K562 (cell line): ENCODE measurements at regions not wholly inside any gene's neighbourhood (a gene's known extent, or its start where the extent isn't known, plus 50 kb on each side); places are given as distances from the start of the nearest gene placed in this dataset.

Experiments
- ATAC-seq: fragments of 200-7000 bp; cut with Tn5 transposase; 3 replicates; pipeline ENCODE4 v1.9.1; 2020; ENCODE audit warnings: moderate library complexity
- BruUV-seq: library from RNA; stranded (reverse); fragments of 400-500 nt; replicated peaks from 2 replicates; lab custom pipeline; 2021; lab: Mats Ljungman, UMichigan
- CTCF ChIA-PET: fragments of 300-600 bp; formaldehyde crosslinking; extraction: SDS; loops from one replicate; lab custom pipeline; 2021; ENCODE audit warnings: low intra/inter-chr PET ratio; lab: Yijun Ruan, JAX
- POLR2A ChIA-PET: fragments of 300-600, 350-650 bp; sonication (Branson Sonifier 250); formaldehyde crosslinking; extraction: SDS; loops from one replicate; lab custom pipeline; 2021; ENCODE audit warnings: antibody characterized with exemption, inconsistent platforms; lab: Yijun Ruan, JAX
- DNase-seq, 4 experiments: peaks; one replicate each; pipeline versions ENCODE4 v3.0.0 to v3.0.0-alpha.2; 2011 to 2018; ENCODE audit warnings: low spot score in 3 of 4, mixed read lengths in 3 of 4; ENCODE audit errors: extremely low read depth in 1 of 4
- FAIRE-seq: peaks from 2 replicates; lab custom pipeline; 2011; peaks lifted over from hg19 to GRCh38; lab: Jason Lieb, UNC
- H2AFZ ChIP-seq: 2 replicates; pipeline ENCODE4 v1.6.0; 2011; ENCODE audit warnings: low read depth, low read length, control low read depth, inconsistent platforms
- H3K27ac ChIP-seq: fragments of 200-600 bp; 3 replicates; pipeline ENCODE4 v1.8.0; 2011; ENCODE audit warnings: low read depth, mild to moderate bottlenecking, control low read depth, inconsistent platforms, low read length, moderate library complexity, mixed read lengths; ENCODE audit errors: extremely low read depth
- H3K27me3 ChIP-seq, 2 experiments: fragments of 300-600 bp in 1 of 2; 2 replicates in 1 of 2; 3 replicates in 1 of 2; pipeline versions ENCODE4 v1.6.0 to v1.8.0; 2011; ENCODE audit warnings: inconsistent platforms in 2 of 2, low read length in 2 of 2, mild to moderate bottlenecking in 1 of 2, mixed read lengths in 1 of 2, moderate library complexity in 1 of 2; ENCODE audit not compliant: control insufficient read depth in 2 of 2, insufficient read depth in 2 of 2
- H3K36me3 ChIP-seq: fragments of 300-600 bp; 3 replicates; pipeline ENCODE4 v1.8.0; 2011; ENCODE audit warnings: mild to moderate bottlenecking, low read length, inconsistent platforms; ENCODE audit not compliant: control insufficient read depth, insufficient read depth
- H3K4me1 ChIP-seq, 2 experiments: fragments of 200-600 bp in 1 of 2; replicated peaks in 1 of 2; 2 replicates in 1 of 2; 3 replicates in 1 of 2; pipeline versions ENCODE4 v1.5.1 to v1.8.0; 2011; ENCODE audit warnings: inconsistent platforms in 2 of 2, low read length in 2 of 2, mild to moderate bottlenecking in 1 of 2, mixed read lengths in 1 of 2, moderate library complexity in 1 of 2; ENCODE audit not compliant: control insufficient read depth in 2 of 2, insufficient read depth in 2 of 2
- H3K4me2 ChIP-seq: 2 replicates; pipeline ENCODE4 v1.6.1; 2011; ENCODE audit warnings: low read length, control low read depth, inconsistent platforms, mixed read lengths; ENCODE audit not compliant: insufficient read depth
- H3K4me3 ChIP-seq: fragments of 200-600 bp; sonication (generic), shearing (Covaris generic); 2 replicates; pipeline ENCODE4 v1.5.1; 2016; ENCODE audit warnings: control low read depth, inconsistent platforms
- H3K79me2 ChIP-seq: fragments of 200-600 bp; 3 replicates; pipeline ENCODE4 v1.8.0; 2011; ENCODE audit warnings: low read length, inconsistent platforms; ENCODE audit not compliant: control insufficient read depth, insufficient read depth
- H3K9ac ChIP-seq, 2 experiments: 2 replicates each; pipeline versions ENCODE4 v1.6.0 to v1.6.1; 2011; ENCODE audit warnings: low read depth in 2 of 2, low read length in 2 of 2, control low read depth in 1 of 2, inconsistent platforms in 1 of 2, mild to moderate bottlenecking in 1 of 2, mixed read lengths in 1 of 2; ENCODE audit not compliant: insufficient read depth in 1 of 2
- H3K9me1 ChIP-seq: one replicate; pipeline ENCODE4 v1.6.0; 2011; ENCODE audit warnings: inconsistent platforms, mild to moderate bottlenecking, low read length, moderate library complexity; ENCODE audit not compliant: control insufficient read depth, insufficient read depth
- H3K9me3 ChIP-seq: replicated peaks from 2 replicates; pipeline ENCODE4 v1.5.1; 2011; ENCODE audit warnings: low read depth, low read length, inconsistent platforms; ENCODE audit not compliant: control insufficient read depth, insufficient read depth
- H4K20me1 ChIP-seq: replicated peaks from 2 replicates; pipeline ENCODE4 v1.6.1; 2011; ENCODE audit warnings: low read length, inconsistent platforms, mixed read lengths; ENCODE audit not compliant: control insufficient read depth, insufficient read depth
- ARID2 ChIP-seq: fragments of 450-650 bp; IDR thresholded peaks from 2 replicates; pipeline ENCODE4 v1.6.1; 2017; ENCODE audit warnings: antibody characterized with exemption, mild to moderate bottlenecking
- BMI1 ChIP-seq: fragments of 150-350 bp; IDR thresholded peaks from 2 replicates; pipeline ENCODE4 v1.6.1; 2014; ENCODE audit warnings: low read length
- BRCA1 ChIP-seq, 2 experiments: fragments of 450-650 bp in 1 of 2; sonication (generic) in 1 of 2; formaldehyde crosslinking in 1 of 2; IDR thresholded peaks; 2 replicates each; pipeline versions ENCODE4 v1.5.0 to v1.6.1; 2017 to 2020; ENCODE audit warnings: mild to moderate bottlenecking in 1 of 2, missing genetic modification reagents in 1 of 2
- CHAMP1 ChIP-seq: fragments of 450-650 bp; IDR thresholded peaks from 2 replicates; pipeline ENCODE4 v1.6.1; 2016; ENCODE audit warnings: mild to moderate bottlenecking
- ETV5 ChIP-seq: sonication (generic); formaldehyde crosslinking; IDR thresholded peaks from 2 replicates; pipeline ENCODE4 v1.4.0; 2020; ENCODE audit warnings: low read depth, mild to moderate bottlenecking, missing genetic modification reagents
- NFATC3 ChIP-seq: fragments of 450-650 bp; IDR thresholded peaks from 2 replicates; pipeline ENCODE4 v1.6.1; 2017; ENCODE audit warnings: mild to moderate bottlenecking
- POLR3G ChIP-seq: IDR thresholded peaks from 2 replicates; pipeline ENCODE4 v1.6.1; 2011; ENCODE audit not compliant: insufficient read length, insufficient replicate concordance; ENCODE audit errors: extremely low read depth
- PPARD ChIP-seq: fragments of 250-450 bp; sonication (Bioruptor Pico); IDR thresholded peaks from 2 replicates; pipeline ENCODE4 v1.8.0; 2022; ENCODE audit warnings: inconsistent platforms, mild to moderate bottlenecking, moderate library complexity
- PRPF4 ChIP-seq: fragments of 200-400 bp; formaldehyde crosslinking; IDR thresholded peaks from one replicate; pipeline ENCODE4 v1.6.1; 2017; ENCODE audit warnings: low read length, low read depth, mild to moderate bottlenecking; ENCODE audit not compliant: insufficient read depth, poor library complexity, severe bottlenecking
- RBM15 ChIP-seq: fragments of 200-400 bp; formaldehyde crosslinking; IDR thresholded peaks from 2 replicates; pipeline ENCODE4 v1.6.1; 2018; ENCODE audit warnings: mild to moderate bottlenecking, low read length, moderate library complexity; ENCODE audit not compliant: insufficient read depth
- SMAD2 ChIP-seq: fragments of 150-350 bp; IDR thresholded peaks from 2 replicates; pipeline ENCODE4 v1.6.1; 2014; ENCODE audit warnings: low read depth, mild to moderate bottlenecking, low read length
- SP1 ChIP-seq: sonication (generic); formaldehyde crosslinking; IDR thresholded peaks from 2 replicates; pipeline ENCODE4 v1.8.1; 2022; ENCODE audit warnings: mild to moderate bottlenecking, missing genetic modification reagents
- TAF7 ChIP-seq: fragments of 450-650 bp; IDR thresholded peaks from 2 replicates; pipeline ENCODE4 v1.6.1; 2016; ENCODE audit warnings: missing genetic modification characterization, missing compliant biosample characterization
- TGIF2 ChIP-seq: sonication (generic); formaldehyde crosslinking; IDR thresholded peaks from 2 replicates; pipeline ENCODE4 v1.8.1; 2022; ENCODE audit warnings: mild to moderate bottlenecking, missing genetic modification reagents, moderate library complexity
- ZFP91 ChIP-seq: sonication (generic); formaldehyde crosslinking; IDR thresholded peaks from 2 replicates; pipeline ENCODE4 v1.8.0; 2022; ENCODE audit warnings: mild to moderate bottlenecking, missing genetic modification reagents
- ZNF133 ChIP-seq: fragments of 250-450 bp; sonication (Bioruptor Pico); IDR thresholded peaks from 2 replicates; pipeline ENCODE4 v1.4.0; 2020; ENCODE audit warnings: mild to moderate bottlenecking
- ZNF197 ChIP-seq: fragments of 200-800 bp; sonication (Bioruptor generic); IDR thresholded peaks from 2 replicates; pipeline ENCODE4 v1.6.1; 2016; ENCODE audit warnings: low read depth, missing genetic modification characterization, missing compliant biosample characterization
- ZNF253 ChIP-seq: fragments of 250-450 bp; sonication (Bioruptor Pico); conservative IDR thresholded peaks from 2 replicates; pipeline ENCODE4 v1.6.1; 2021; ENCODE audit warnings: mild to moderate bottlenecking
- ZNF384 ChIP-seq: IDR thresholded peaks from 2 replicates; pipeline ENCODE4 v1.6.1; 2012; ENCODE audit warnings: low read depth, low read length, improper control_type of control experiment
- ZNF77 ChIP-seq: fragments of 250-450 bp; sonication (Bioruptor Pico); IDR thresholded peaks from 2 replicates; pipeline ENCODE4 v1.5.0; 2020
- WGBS: fragments of 100-300 bp; shearing (Covaris generic); methylation state at CpG from one replicate; pipeline ENCODE4 v1.1.6; 2016; ENCODE audit warnings: low coverage, mixed read lengths; ENCODE audit not compliant: insufficient coverage; ENCODE audit errors: missing lambda C conversion rate; 5-methylcytosine and 5-hydroxymethylcytosine counted together
- in situ Hi-C: fragments of 300-500 bp; cut with MboI; formaldehyde crosslinking; loops from 4 replicates; pipeline ENCODE4 v1.15.0; 2018; ENCODE audit warnings: inconsistent platforms, mixed read lengths
- intact Hi-C: fragments of 100-400 bp; cut with micrococcal nuclease; formaldehyde crosslinking; loops from 2 replicates; pipeline ENCODE4 v1.14.2; 2022

- FAIRE-seq (no peak), ATAC-seq (no peak), DNase-seq (no peak)
- no TSS peak for BruUV-seq
- ChIA-PET CTCF (no interaction called here), POLR2A (no interaction called here)
- H3K4me1 ChIP-seq = no peaks in the 10 kb centered on the region
- no peaks in the 10 kb centered on the region for H4K20me1 ChIP-seq
- H3K9me1 ChIP-seq = no peaks in the 10 kb centered on the region
- WGBS = 0% methylated on average over 7 of the region's 7 CpGs
- H3K27ac ChIP-seq = no peak overlapping the region
- no peak overlapping the region for H3K4me2 ChIP-seq
- in situ Hi-C loops (no loop called here), intact Hi-C loops (loop anchor here (10.0 kb wide), 1 partner anchor 173 kb away; no protein-coding TSS in a partner anchor)
- no peaks in the 10 kb centered on the region for H3K79me2 ChIP-seq
- peaks cover 11% of the 10 kb centered on the region in 2 experiments; a peak in 3 of 5 replicates for H3K27me3 ChIP-seq
- no peak overlapping the region for H3K4me3 ChIP-seq
- no peaks in the 10 kb centered on the region for H3K9me3 ChIP-seq
- no peaks in the 10 kb centered on the region for H3K36me3 ChIP-seq
- TF ChIP-seq BRCA1 (IDR thresholded peaks at IDR 0.05) (no peak), BRCA1 (CRISPR knock-in tag; IDR thresholded peaks at IDR 0.05) (no peak), ZNF253 (CRISPR knock-in tag) (no peak), ZNF77 (CRISPR knock-in tag) (no peak), ETV5 (CRISPR knock-in tag) (no peak), TGIF2 (CRISPR knock-in tag) (no peak), SP1 (CRISPR knock-in tag) (no peak), ZNF384 (no peak), SMAD2 (no peak), BMI1 (no peak), POLR3G (no peak), CHAMP1 (no peak), NFATC3 (no peak), ZFP91 (no peak), ARID2 (no peak), ZNF197 (CRISPR knock-in tag) (no peak), PRPF4 (no peak), TAF7 (tag) (no peak), ZNF133 (CRISPR knock-in tag) (no peak), PPARD (CRISPR knock-in tag) (no peak), RBM15 (no peak)
- no peak overlapping the region for H2AFZ ChIP-seq
- no peak overlapping the region for H3K9ac ChIP-seq
Measured at GRCh38 chr5:72007336-72008111, 99.8 kb upstream of the MAP1B start.
